Parathyroid adenoma (tissue), 2 donors: ENCODE measurements at regions not wholly inside any gene's neighbourhood (a gene's known extent, or its start where the extent isn't known, plus 50 kb on each side); places are given as distances from the start of the nearest gene placed in this dataset.

Source experiments
- H2AFZ ChIP-seq: fragments of 300-600 bp; sonication (generic); one replicate; pipeline ENCODE4 v1.7.0; 2017; ENCODE audit warnings: antibody characterized with exemption, mild to moderate bottlenecking
- H3K27ac ChIP-seq: fragments of 300-600 bp; sonication (generic); one replicate; pipeline ENCODE4 v1.7.0; 2017
- H3K27me3 ChIP-seq: fragments of 300-600 bp; sonication (generic); one replicate; pipeline ENCODE4 v1.7.0; 2017; ENCODE audit warnings: low read length; ENCODE audit not compliant: control insufficient read depth, insufficient read depth
- H3K36me3 ChIP-seq: fragments of 300-600 bp; sonication (generic); one replicate; pipeline ENCODE4 v1.7.0; 2017; ENCODE audit warnings: low read length; ENCODE audit not compliant: control insufficient read depth, insufficient read depth
- H3K4me1 ChIP-seq: fragments of 300-600 bp; sonication (generic); one replicate; pipeline ENCODE4 v1.7.0; 2017; ENCODE audit warnings: control low read depth
- H3K4me2 ChIP-seq: fragments of 300-600 bp; sonication (generic); one replicate; pipeline ENCODE4 v1.7.0; 2017; ENCODE audit warnings: low read length
- H3K4me3 ChIP-seq: fragments of 300-600 bp; sonication (generic); one replicate; pipeline ENCODE4 v1.7.0; 2017; ENCODE audit warnings: low read depth, low read length
- H3K79me2 ChIP-seq: fragments of 300-600 bp; sonication (generic); one replicate; pipeline ENCODE4 v1.7.0; 2017; ENCODE audit warnings: control low read depth
- H3K9ac ChIP-seq: fragments of 300-600 bp; sonication (generic); one replicate; pipeline ENCODE4 v1.7.0; 2017; ENCODE audit warnings: mild to moderate bottlenecking
- H3K9me3 ChIP-seq: fragments of 300-600 bp; sonication (generic); one replicate; pipeline ENCODE4 v1.7.0; 2017; ENCODE audit warnings: low read length; ENCODE audit not compliant: control insufficient read depth
- CTCF ChIP-seq: fragments of 300-600 bp; sonication (generic); IDR thresholded peaks from one replicate; pipeline ENCODE4 v1.7.0; 2017; ENCODE audit warnings: antibody characterized with exemption, mild to moderate bottlenecking
- donor health status: primary hyperparathyroidism.

GRCh38 chr20:62587757-62588402 is 54.4 kb upstream of the SLCO4A1 start:
- no peak for TF ChIP-seq CTCF
- no peak overlapping the region for H3K4me2 ChIP-seq
- H3K27ac ChIP-seq, result no peak overlapping the region
- no peaks in the 10 kb centered on the region for H3K79me2 ChIP-seq
- no peak overlapping the region for H3K9ac ChIP-seq
- no peak overlapping the region for H2AFZ ChIP-seq
- H3K4me3 ChIP-seq, result no peak overlapping the region
- no peaks in the 10 kb centered on the region for H3K27me3 ChIP-seq
- H3K36me3 ChIP-seq, result no peaks in the 10 kb centered on the region
- no peaks in the 10 kb centered on the region for H3K4me1 ChIP-seq
- no peaks in the 10 kb centered on the region for H3K9me3 ChIP-seq

- Histone ChIP-seq H3K27ac (no peak overlapping the region), H3K9ac (no peak overlapping the region), H3K4me2 (no peak overlapping the region), H3K4me3 (no peak overlapping the region), H2AFZ (no peak overlapping the region), H3K4me1 (no peaks in the 10 kb centered on the region), H3K9me3 (no peaks in the 10 kb centered on the region), H3K27me3 (no peaks in the 10 kb centered on the region), H3K79me2 (no peaks in the 10 kb centered on the region), H3K36me3 (no peaks in the 10 kb centered on the region)
- no peak for TF ChIP-seq CTCF
Observed at GRCh38 chr20:62588458-62589149, 53.7 kb upstream of the SLCO4A1 start.

- no peak overlapping the region for H3K9ac ChIP-seq
- no peaks in the 10 kb centered on the region for H3K27me3 ChIP-seq
- H3K4me1 ChIP-seq, result no peaks in the 10 kb centered on the region
Observed at GRCh38 chr20:62589150-62589498, 53.2 kb upstream of the SLCO4A1 start.

GRCh38 chr20:62589720-62590119 is 52.6 kb upstream of the SLCO4A1 start:
- Histone ChIP-seq H3K27ac (no peak overlapping the region), H3K27me3 (no peaks in the 10 kb centered on the region), H3K9me3 (no peaks in the 10 kb centered on the region), H3K4me2 (no peak overlapping the region), H3K9ac (no peak overlapping the region), H3K4me1 (no peaks in the 10 kb centered on the region), H3K4me3 (no peak overlapping the region), H2AFZ (no peak overlapping the region), H3K36me3 (no peaks in the 10 kb centered on the region), H3K79me2 (no peaks in the 10 kb centered on the region)
- TF ChIP-seq CTCF, result no peak

More at GRCh38 chr20:62589150-62589498, 53.2 kb upstream of the SLCO4A1 start:
- H3K4me2 ChIP-seq, result no peak overlapping the region
- H3K79me2 ChIP-seq, result no peaks in the 10 kb centered on the region
- H3K36me3 ChIP-seq, result no peaks in the 10 kb centered on the region
- TF ChIP-seq CTCF, result no peak
- H3K4me3 ChIP-seq, result no peak overlapping the region
- no peak overlapping the region for H3K27ac ChIP-seq
- no peak overlapping the region for H2AFZ ChIP-seq
- H3K9me3 ChIP-seq, result no peaks in the 10 kb centered on the region
